ENCODE measurements at regions not wholly inside any gene's neighbourhood (a gene's known extent, or its start where the extent isn't known, plus 50 kb on each side); places are given as distances from the start of the nearest gene placed in this dataset.

DNA sequence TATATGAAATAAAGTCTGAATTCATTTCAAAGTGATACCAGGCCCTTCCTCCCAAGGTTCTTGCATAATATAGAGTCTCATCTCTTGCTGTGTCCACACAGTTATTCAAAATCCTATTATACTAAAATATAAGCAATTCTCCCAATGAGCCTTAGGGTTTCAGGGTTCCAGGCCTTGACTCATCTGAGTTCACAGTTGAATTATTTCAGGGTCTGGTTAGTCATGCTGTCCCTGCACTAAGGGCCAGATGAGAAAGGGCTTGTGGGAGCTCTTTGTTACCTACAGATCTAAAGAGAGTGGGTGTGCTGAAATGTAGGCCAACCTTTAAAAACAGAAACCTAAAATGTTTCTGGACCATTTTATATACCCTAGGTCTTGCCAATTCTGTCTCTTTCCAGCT is 337.5 kb upstream of the LRRC7 start:
- H3K4me2 ChIP-seq = no peak overlapping the region
- ATAC-seq (no peak), FAIRE-seq (no peak), DNase-seq (ENCODE audit: low read depth in 1 of 2, low spot score in 1 of 2) (no peak)
- H3K27ac ChIP-seq = no peak overlapping the region
- no peaks in the 10 kb centered on the region for H3K4me1 ChIP-seq
- CTCF ChIA-PET = no interaction called here
- H3K4me3 ChIP-seq = no peak overlapping the region
- no peak for TF ChIP-seq FOSL2 (IDR thresholded peaks at IDR 0.05)
- TF ChIP-seq FOSL2 (CRISPR knock-in tag; IDR thresholded peaks at IDR 0.05) = no peak
- TF ChIP-seq, protein P1, sequence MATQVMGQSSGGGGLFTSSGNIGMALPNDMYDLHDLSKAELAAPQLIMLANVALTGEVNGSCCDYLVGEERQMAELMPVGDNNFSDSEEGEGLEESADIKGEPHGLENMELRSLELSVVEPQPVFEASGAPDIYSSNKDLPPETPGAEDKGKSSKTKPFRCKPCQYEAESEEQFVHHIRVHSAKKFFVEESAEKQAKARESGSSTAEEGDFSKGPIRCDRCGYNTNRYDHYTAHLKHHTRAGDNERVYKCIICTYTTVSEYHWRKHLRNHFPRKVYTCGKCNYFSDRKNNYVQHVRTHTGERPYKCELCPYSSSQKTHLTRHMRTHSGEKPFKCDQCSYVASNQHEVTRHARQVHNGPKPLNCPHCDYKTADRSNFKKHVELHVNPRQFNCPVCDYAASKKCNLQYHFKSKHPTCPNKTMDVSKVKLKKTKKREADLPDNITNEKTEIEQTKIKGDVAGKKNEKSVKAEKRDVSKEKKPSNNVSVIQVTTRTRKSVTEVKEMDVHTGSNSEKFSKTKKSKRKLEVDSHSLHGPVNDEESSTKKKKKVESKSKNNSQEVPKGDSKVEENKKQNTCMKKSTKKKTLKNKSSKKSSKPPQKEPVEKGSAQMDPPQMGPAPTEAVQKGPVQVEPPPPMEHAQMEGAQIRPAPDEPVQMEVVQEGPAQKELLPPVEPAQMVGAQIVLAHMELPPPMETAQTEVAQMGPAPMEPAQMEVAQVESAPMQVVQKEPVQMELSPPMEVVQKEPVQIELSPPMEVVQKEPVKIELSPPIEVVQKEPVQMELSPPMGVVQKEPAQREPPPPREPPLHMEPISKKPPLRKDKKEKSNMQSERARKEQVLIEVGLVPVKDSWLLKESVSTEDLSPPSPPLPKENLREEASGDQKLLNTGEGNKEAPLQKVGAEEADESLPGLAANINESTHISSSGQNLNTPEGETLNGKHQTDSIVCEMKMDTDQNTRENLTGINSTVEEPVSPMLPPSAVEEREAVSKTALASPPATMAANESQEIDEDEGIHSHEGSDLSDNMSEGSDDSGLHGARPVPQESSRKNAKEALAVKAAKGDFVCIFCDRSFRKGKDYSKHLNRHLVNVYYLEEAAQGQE (IDR thresholded peaks at IDR 0.05) = no peak
- TF ChIP-seq, protein P2, sequence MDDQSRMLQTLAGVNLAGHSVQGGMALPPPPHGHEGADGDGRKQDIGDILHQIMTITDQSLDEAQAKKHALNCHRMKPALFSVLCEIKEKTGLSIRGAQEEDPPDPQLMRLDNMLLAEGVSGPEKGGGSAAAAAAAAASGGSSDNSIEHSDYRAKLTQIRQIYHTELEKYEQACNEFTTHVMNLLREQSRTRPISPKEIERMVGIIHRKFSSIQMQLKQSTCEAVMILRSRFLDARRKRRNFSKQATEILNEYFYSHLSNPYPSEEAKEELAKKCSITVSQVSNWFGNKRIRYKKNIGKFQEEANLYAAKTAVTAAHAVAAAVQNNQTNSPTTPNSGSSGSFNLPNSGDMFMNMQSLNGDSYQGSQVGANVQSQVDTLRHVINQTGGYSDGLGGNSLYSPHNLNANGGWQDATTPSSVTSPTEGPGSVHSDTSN (IDR thresholded peaks at IDR 0.05) = no peak
- TF ChIP-seq NFE2L2 (conservative IDR thresholded peaks at IDR 0.05; ENCODE audit: low read length) = no peak
- TF ChIP-seq NR3C1 (IDR thresholded peaks at IDR 0.05) = no peak
- no peak for TF ChIP-seq FOSB (CRISPR knock-in tag; IDR thresholded peaks at IDR 0.05)
- no peak for TF ChIP-seq RNF2 (IDR thresholded peaks at IDR 0.05; ENCODE audit: borderline replicate concordance, low read depth)
- TF ChIP-seq, protein P3, sequence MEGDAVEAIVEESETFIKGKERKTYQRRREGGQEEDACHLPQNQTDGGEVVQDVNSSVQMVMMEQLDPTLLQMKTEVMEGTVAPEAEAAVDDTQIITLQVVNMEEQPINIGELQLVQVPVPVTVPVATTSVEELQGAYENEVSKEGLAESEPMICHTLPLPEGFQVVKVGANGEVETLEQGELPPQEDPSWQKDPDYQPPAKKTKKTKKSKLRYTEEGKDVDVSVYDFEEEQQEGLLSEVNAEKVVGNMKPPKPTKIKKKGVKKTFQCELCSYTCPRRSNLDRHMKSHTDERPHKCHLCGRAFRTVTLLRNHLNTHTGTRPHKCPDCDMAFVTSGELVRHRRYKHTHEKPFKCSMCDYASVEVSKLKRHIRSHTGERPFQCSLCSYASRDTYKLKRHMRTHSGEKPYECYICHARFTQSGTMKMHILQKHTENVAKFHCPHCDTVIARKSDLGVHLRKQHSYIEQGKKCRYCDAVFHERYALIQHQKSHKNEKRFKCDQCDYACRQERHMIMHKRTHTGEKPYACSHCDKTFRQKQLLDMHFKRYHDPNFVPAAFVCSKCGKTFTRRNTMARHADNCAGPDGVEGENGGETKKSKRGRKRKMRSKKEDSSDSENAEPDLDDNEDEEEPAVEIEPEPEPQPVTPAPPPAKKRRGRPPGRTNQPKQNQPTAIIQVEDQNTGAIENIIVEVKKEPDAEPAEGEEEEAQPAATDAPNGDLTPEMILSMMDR (IDR thresholded peaks at IDR 0.05) = no peak
- TF ChIP-seq JUN (IDR thresholded peaks at IDR 0.05) = no peak
- no peak for TF ChIP-seq MAZ (IDR thresholded peaks at IDR 0.05; ENCODE audit: borderline replicate concordance, low read depth, low read length)
- TF ChIP-seq HOXA7 (CRISPR knock-in tag; IDR thresholded peaks at IDR 0.05) = no peak
- no peak for TF ChIP-seq GATA3 (IDR thresholded peaks at IDR 0.05; ENCODE audit: borderline replicate concordance)
- no peak for TF ChIP-seq RFX5 (IDR thresholded peaks at IDR 0.05)
- no peak for TF ChIP-seq FOXS1 (CRISPR knock-in tag; IDR thresholded peaks at IDR 0.05)
- TF ChIP-seq, protein P4, sequence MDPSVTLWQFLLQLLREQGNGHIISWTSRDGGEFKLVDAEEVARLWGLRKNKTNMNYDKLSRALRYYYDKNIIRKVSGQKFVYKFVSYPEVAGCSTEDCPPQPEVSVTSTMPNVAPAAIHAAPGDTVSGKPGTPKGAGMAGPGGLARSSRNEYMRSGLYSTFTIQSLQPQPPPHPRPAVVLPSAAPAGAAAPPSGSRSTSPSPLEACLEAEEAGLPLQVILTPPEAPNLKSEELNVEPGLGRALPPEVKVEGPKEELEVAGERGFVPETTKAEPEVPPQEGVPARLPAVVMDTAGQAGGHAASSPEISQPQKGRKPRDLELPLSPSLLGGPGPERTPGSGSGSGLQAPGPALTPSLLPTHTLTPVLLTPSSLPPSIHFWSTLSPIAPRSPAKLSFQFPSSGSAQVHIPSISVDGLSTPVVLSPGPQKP (IDR thresholded peaks at IDR 0.05; ENCODE audit: low read depth, low read length) = no peak
- TF ChIP-seq, protein P5, sequence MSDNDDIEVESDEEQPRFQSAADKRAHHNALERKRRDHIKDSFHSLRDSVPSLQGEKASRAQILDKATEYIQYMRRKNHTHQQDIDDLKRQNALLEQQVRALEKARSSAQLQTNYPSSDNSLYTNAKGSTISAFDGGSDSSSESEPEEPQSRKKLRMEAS (IDR thresholded peaks at IDR 0.05) = no peak
- TF ChIP-seq CHD4 (IDR thresholded peaks at IDR 0.05; ENCODE audit: borderline replicate concordance) = no peak
- no peak for TF ChIP-seq SREBF2 (IDR thresholded peaks at IDR 0.05)
- no peak for TF ChIP-seq CHD2 (IDR thresholded peaks at IDR 0.05; ENCODE audit: low read length, partially characterized antibody)
- H3K9me3 ChIP-seq = no peaks in the 10 kb centered on the region
- POLR2A ChIA-PET = no interaction called here

DNA sequence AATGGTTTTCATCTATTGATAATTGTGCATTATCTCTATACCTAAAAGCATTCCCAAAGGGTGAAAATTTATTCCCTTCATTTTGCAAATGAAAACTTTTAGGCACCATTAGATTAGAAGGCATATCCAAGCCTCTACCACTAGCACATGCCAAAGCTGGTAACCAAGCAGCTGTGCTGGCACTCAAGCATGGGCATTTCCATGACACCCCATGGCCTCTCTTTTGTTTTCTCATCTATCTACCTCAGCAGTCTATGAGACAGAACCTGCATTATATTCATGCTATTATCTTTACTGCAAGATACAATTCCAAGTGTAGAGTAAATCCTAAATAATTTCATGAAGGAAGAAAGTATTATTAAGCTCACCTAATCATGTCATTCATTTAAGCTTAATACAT is 334.3 kb upstream of the LRRC7 start:
- Histone ChIP-seq H3K27ac (no peak overlapping the region), H3K4me1 (no peaks in the 10 kb centered on the region), H3K4me2 (no peak overlapping the region), H3K4me3 (no peak overlapping the region), H3K9me3 (no peaks in the 10 kb centered on the region)
- no peak for DNase-seq (ENCODE audit: low read depth in 1 of 2, low spot score in 1 of 2)
- POLR2A ChIA-PET = no interaction called here
- TF ChIP-seq FOSL2 (IDR thresholded peaks at IDR 0.05) (no peak), FOSL2 (CRISPR knock-in tag; IDR thresholded peaks at IDR 0.05) (no peak)
- no peak for ATAC-seq
- CTCF ChIA-PET = no interaction called here
- FAIRE-seq = no peak

Measured in A549 (cell line).